MM.1S (cell line): ENCODE measurements at regions not wholly inside any gene's neighbourhood (a gene's known extent, or its start where the extent isn't known, plus 50 kb on each side); places are given as distances from the start of the nearest gene placed in this dataset.
A peak's percentile ranks its signal among the peaks of the same experiment; 100 is the strongest.

ENCODE experiments used
- DNase-seq: peaks from one replicate; pipeline ENCODE4 v3.0.0-alpha.2; 2015
- H2AFZ ChIP-seq: fragments of 300-600 bp; sonication (generic); 2 replicates; pipeline ENCODE4 v1.6.0; 2016; ENCODE audit warnings: antibody characterized with exemption, low read length
- H3F3A ChIP-seq: fragments of 300-600 bp; sonication (generic); 2 replicates; pipeline ENCODE4 v1.6.1; 2016; ENCODE audit warnings: mild to moderate bottlenecking, antibody characterized with exemption, low read length, moderate library complexity, mixed read lengths; ENCODE audit not compliant: insufficient read depth
- H3K27ac ChIP-seq: fragments of 300-600 bp; sonication (generic); 2 replicates; pipeline ENCODE4 v1.5.1; 2016; ENCODE audit warnings: mild to moderate bottlenecking, low read length
- H3K27me3 ChIP-seq: fragments of 300-600 bp; sonication (generic); replicated peaks from 2 replicates; pipeline ENCODE4 v1.6.0; 2016; ENCODE audit warnings: low read length; ENCODE audit not compliant: insufficient read depth
- H3K36me3 ChIP-seq: fragments of 300-600 bp; sonication (generic); replicated peaks from 2 replicates; pipeline ENCODE4 v1.6.1; 2016; ENCODE audit warnings: mild to moderate bottlenecking, low read length, mixed read lengths; ENCODE audit not compliant: insufficient read depth
- H3K4me1 ChIP-seq: fragments of 300-600 bp; sonication (generic); 2 replicates; pipeline ENCODE4 v1.6.1; 2016; ENCODE audit warnings: low read length, mixed read lengths
- H3K4me2 ChIP-seq: fragments of 300-600 bp; sonication (generic); 2 replicates; pipeline ENCODE4 v1.6.0; 2016; ENCODE audit warnings: low read depth, low read length
- H3K4me3 ChIP-seq: fragments of 300-600 bp; sonication (generic); 2 replicates; pipeline ENCODE4 v1.5.1; 2016; ENCODE audit warnings: low read length, mixed read lengths
- H3K79me2 ChIP-seq: fragments of 300-600 bp; sonication (generic); 2 replicates; pipeline ENCODE4 v1.6.1; 2016; ENCODE audit warnings: mixed run types, low read length, mixed read lengths
- H3K9ac ChIP-seq: fragments of 300-600 bp; sonication (generic); 2 replicates; pipeline ENCODE4 v1.6.1; 2016; ENCODE audit warnings: low read length, mixed read lengths
- H3K9me2 ChIP-seq: fragments of 300-600 bp; sonication (generic); replicated peaks from 2 replicates; pipeline ENCODE4 v1.6.1; 2016; ENCODE audit warnings: mild to moderate bottlenecking, low read length, mixed read lengths; ENCODE audit not compliant: insufficient read depth
- H3K9me3 ChIP-seq: fragments of 300-600 bp; sonication (generic); replicated peaks from 2 replicates; pipeline ENCODE4 v1.6.1; 2016; ENCODE audit warnings: mild to moderate bottlenecking, low read length, mixed read lengths; ENCODE audit not compliant: insufficient read depth
- H4K20me1 ChIP-seq: fragments of 300-600 bp; sonication (generic); 2 replicates; pipeline ENCODE4 v1.6.1; 2016; ENCODE audit warnings: mild to moderate bottlenecking, low read length, moderate library complexity, mixed read lengths; ENCODE audit not compliant: insufficient read depth
- EZH2 ChIP-seq: fragments of 300-600 bp; sonication (generic); optimal IDR thresholded peaks from 2 replicates; pipeline ENCODE3; 2017; ENCODE audit warnings: low read depth, mild to moderate bottlenecking, antibody characterized with exemption, low read length, mixed read lengths
- EZH2phosphoT487 ChIP-seq: fragments of 300-600 bp; sonication (generic); IDR thresholded peaks from 2 replicates; pipeline ENCODE4 v1.6.1; 2018; ENCODE audit warnings: antibody characterized with exemption, low read length
- TF ChIP-seq, protein P1 (sequence below): fragments of 300-600 bp; sonication (generic); IDR thresholded peaks from 2 replicates; pipeline ENCODE4 v1.5.1; 2016; ENCODE audit warnings: antibody characterized with exemption, low read length, mixed read lengths

DNA sequence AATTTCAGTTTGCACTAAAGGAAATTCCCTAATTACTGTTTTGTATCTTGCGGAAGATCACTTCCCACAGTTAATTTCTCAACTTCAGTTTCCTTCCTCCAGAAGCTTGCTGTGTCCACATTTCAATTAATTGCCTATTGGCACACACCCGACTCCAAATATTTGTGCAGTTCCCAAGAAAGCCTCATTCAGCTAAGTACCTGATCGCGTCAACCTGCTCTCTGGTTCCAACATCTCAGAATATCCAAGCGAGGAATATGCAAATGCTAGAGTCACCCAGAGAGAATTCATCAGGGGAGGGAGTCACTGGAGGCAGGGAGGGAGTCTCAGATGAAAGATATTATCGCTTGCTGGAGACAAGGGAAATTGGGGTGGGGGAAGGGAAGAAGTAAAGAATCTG is 351.3 kb downstream of the RRAGC start:
- no peak overlapping the region for H3K9ac ChIP-seq
- H3K4me3 ChIP-seq: no peak overlapping the region
- H2AFZ ChIP-seq: no peak overlapping the region
- no peak overlapping the region for H3K4me2 ChIP-seq
- H3K9me2 ChIP-seq: no peaks in the 10 kb centered on the region
- TF ChIP-seq, protein P1, sequence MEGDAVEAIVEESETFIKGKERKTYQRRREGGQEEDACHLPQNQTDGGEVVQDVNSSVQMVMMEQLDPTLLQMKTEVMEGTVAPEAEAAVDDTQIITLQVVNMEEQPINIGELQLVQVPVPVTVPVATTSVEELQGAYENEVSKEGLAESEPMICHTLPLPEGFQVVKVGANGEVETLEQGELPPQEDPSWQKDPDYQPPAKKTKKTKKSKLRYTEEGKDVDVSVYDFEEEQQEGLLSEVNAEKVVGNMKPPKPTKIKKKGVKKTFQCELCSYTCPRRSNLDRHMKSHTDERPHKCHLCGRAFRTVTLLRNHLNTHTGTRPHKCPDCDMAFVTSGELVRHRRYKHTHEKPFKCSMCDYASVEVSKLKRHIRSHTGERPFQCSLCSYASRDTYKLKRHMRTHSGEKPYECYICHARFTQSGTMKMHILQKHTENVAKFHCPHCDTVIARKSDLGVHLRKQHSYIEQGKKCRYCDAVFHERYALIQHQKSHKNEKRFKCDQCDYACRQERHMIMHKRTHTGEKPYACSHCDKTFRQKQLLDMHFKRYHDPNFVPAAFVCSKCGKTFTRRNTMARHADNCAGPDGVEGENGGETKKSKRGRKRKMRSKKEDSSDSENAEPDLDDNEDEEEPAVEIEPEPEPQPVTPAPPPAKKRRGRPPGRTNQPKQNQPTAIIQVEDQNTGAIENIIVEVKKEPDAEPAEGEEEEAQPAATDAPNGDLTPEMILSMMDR: no peak
- TF ChIP-seq EZH2phosphoT487: no peak
- TF ChIP-seq EZH2: no peak
- no peaks in the 10 kb centered on the region for H4K20me1 ChIP-seq
- H3F3A ChIP-seq: no peaks in the 10 kb centered on the region
- H3K79me2 ChIP-seq: no peaks in the 10 kb centered on the region
- H3K9me3 ChIP-seq: no peaks in the 10 kb centered on the region
- no peaks in the 10 kb centered on the region for H3K36me3 ChIP-seq
- H3K27ac ChIP-seq: no peak overlapping the region
- no peaks in the 10 kb centered on the region for H3K4me1 ChIP-seq
- H3K27me3 ChIP-seq: no peaks in the 10 kb centered on the region
- DNase-seq: no peak

DNA sequence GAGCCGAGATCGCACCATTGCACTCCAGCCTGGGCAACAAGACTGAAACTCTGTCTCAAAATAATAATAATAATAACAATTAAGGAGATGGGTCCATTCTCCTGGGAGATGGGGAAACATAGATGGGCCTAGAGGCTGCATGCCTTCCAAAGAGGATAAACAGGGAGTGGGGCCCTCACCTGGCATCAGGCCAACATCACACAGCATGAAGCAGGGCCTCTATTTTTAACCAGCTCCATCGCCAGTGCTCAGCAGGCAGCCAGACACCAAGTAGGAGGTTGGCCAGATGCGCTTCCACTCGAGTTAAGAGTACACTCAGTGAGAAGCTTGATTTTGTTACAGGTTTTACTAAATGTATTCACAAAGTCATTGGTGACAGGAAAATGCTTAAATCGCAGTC is 352.0 kb downstream of the RRAGC start:
- Histone ChIP-seq H3K9me2 (no peaks in the 10 kb centered on the region), H3K36me3 (no peaks in the 10 kb centered on the region), H2AFZ (no peak overlapping the region), H3K4me2 (no peak overlapping the region), H3F3A (no peaks in the 10 kb centered on the region), H4K20me1 (no peaks in the 10 kb centered on the region), H3K4me3 (no peak overlapping the region), H3K79me2 (no peaks in the 10 kb centered on the region), H3K27ac (no peak overlapping the region), H3K4me1 (no peaks in the 10 kb centered on the region), H3K27me3 (no peaks in the 10 kb centered on the region), H3K9me3 (no peaks in the 10 kb centered on the region), H3K9ac (no peak overlapping the region)
- DNase-seq: no peak
- TF ChIP-seq EZH2phosphoT487: no peak
- no peak for TF ChIP-seq EZH2
- TF ChIP-seq, protein P1: no peak

DNA sequence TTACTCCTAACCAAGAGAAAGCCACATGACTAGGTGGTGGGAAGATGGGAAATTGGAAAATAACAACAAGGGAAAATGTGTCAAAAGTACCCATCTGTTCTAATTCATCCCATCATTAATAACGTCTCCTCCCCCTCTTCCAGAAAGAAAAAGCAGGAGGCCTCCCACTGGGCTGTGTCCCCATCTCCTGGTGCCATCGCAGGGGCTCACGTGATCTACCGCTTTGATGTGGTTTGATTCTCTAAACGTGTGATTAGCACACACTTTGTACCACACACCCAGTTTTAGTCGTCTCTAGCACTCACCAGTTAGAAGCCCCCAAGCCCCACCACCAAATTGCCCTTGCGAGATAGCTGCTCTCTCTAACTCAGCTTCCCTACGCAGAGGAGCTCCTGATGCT is 353.6 kb downstream of the RRAGC start:
- H3K9me2 ChIP-seq: no peaks in the 10 kb centered on the region
- H3K27ac ChIP-seq: no peak overlapping the region
- no peak overlapping the region for H3K4me2 ChIP-seq
- no peaks in the 10 kb centered on the region for H3K4me1 ChIP-seq
- no peaks in the 10 kb centered on the region for H3K36me3 ChIP-seq
- H3K27me3 ChIP-seq: no peaks in the 10 kb centered on the region
- no peaks in the 10 kb centered on the region for H4K20me1 ChIP-seq
- H3K4me3 ChIP-seq: no peak overlapping the region
- H2AFZ ChIP-seq: no peak overlapping the region
- H3K79me2 ChIP-seq: no peaks in the 10 kb centered on the region
- H3K9me3 ChIP-seq: no peaks in the 10 kb centered on the region
- H3K9ac ChIP-seq: no peak overlapping the region
- no peaks in the 10 kb centered on the region for H3F3A ChIP-seq
- TF ChIP-seq EZH2 (no peak), EZH2phosphoT487 (no peak)
- TF ChIP-seq, protein P1: no peak
- DNase-seq: no peak

DNA sequence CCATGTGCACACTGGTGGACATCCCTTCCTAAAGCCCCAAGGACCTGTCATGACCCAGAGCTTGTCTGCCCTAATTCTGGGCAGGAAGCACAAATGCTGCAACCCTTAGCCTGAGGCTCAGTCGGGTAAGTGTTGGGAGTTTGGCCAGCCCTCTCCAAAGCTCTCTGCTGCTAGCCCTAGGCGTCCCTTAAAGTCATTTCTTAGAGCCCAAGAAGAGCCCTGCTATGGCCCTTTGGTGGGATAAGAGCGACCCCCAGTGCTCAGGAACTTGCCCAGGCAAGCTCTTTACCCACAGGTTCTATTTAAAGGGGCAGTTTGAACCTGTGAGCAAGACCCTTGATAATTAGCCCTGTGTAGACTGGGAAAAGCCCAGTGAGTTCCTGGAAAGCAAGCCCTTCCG is 356.8 kb downstream of the RRAGC start:
- Histone ChIP-seq H3K9ac (no peak overlapping the region), H3K9me2 (no peaks in the 10 kb centered on the region), H3K4me2 (no peak overlapping the region), H3K4me3 (no peak overlapping the region), H3K27ac (no peak overlapping the region), H3F3A (peaks cover 9% of the 10 kb centered on the region; the same call in 1 of the 2 replicates), H3K4me1 (peaks cover 10% of the 10 kb centered on the region; the same call in 1 of the 2 replicates), H4K20me1 (no peaks in the 10 kb centered on the region), H2AFZ (no peak overlapping the region), H3K79me2 (no peaks in the 10 kb centered on the region), H3K9me3 (no peaks in the 10 kb centered on the region), H3K36me3 (no peaks in the 10 kb centered on the region), H3K27me3 (no peaks in the 10 kb centered on the region)
- TF ChIP-seq EZH2phosphoT487 (no peak), EZH2 (no peak)
- TF ChIP-seq, protein P1: peak; percentile 24; the same call in 1 of the 2 replicates
- DNase-seq: no peak
